ENCODE measurements at regions not wholly inside any gene's neighbourhood (a gene's known extent, or its start where the extent isn't known, plus 50 kb on each side); places are given as distances from the start of the nearest gene placed in this dataset.

- no peak for DNase-seq
These were observed 68.9 kb upstream of the BOC start for GRCh38 chr3:113142476-113142875.

GRCh38 chr3:113143353-113143752, 68.0 kb upstream of the BOC start:
- DNase-seq, result no peak

DNA sequence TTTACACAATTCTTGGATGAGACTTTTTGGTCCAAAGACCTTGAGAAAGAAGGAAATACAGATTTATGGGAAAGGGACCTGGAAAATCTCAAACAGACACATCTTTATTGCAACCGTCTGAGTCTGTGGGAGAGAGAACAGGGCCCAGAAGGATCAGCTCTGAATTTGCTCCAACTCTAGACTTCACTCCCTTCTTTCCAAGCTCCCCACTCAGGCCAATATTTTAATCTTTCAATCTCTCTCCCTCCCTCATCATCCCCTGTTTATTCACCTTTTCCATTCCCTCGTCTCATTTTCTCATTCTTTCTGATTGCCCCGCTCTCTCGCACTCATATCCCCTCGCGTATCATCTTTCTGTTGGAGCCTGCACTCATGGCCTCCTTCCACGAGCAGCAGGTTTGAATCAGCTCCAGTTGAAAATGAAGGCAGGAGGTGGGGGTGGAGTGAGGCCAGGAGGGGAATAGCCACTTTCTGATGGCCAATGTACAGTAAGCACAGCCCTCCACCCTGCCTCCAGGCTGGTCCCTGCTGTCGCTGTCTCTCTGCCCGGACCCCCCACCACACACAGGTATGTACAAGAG, 63.6 kb upstream of the BOC start:
- no peak for DNase-seq

DNA sequence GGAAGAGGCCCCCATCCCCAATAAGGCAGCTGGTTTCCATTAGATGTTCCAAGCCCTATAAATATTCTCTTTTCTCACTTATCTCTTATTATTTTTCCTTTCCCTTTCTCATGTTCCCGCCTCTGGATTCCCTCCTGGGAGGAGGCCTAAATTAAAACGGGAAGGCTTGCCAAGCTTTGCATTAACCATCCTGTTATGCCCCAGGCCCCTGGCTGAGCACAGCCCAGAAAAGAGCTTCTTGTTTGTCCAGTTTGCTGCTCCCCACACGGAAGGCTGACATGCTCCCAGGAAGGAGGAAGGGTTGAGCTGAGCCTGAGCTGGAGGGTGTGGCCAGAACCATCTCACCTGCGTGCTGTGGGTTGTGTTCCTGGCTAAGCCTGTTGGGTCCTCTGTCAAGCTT, 63.1 kb upstream of the BOC start:
- DNase-seq, result no peak

DNA sequence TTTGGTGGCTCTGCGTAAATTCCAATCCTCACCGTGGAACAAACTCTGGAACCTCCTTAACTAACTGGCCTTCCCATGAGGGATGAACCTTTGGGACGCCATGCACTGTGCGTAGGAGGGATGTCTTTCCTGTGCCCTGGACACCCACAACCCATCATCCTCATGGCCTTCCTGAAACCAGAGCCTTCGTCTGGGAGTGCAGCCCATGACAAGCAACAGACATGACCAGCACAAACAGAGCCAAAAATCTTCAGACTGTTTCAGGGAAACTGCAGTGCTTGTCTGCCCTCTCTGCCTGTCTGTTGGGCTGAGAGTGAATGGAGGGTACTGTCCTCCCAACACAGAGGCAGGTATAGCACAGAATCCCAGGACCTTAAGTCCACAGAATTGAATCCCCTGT, 61.1 kb upstream of the BOC start:
- DNase-seq, result no peak

DNA sequence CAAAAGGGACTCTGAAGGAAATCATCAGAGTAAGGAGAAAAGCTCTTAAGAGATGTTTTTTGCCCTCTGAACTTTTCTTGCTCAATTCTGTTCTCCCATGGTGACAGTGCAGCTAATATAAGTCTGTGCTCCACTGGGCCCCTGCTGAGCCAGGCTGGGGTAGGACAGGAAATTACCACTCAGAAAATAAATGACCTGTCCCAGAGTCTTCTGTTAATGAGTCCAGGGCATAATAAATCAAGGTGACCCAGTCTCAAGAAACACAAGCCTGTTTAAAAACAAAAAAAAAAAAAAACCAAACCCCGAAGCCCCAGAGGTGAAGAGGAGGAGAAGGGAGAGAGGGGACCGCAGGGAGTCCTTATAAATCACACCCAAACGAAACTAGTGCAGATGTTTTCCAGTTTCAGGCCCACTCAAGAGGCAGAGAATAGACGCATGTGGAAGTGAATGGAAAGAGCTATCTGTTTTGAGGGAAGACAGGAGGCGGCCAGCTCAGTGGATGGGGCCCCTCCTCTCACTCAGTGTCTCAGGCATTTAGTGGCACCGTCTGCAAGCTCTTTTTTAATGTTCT, 59.8 kb upstream of the BOC start:
- no peak for DNase-seq

DNA sequence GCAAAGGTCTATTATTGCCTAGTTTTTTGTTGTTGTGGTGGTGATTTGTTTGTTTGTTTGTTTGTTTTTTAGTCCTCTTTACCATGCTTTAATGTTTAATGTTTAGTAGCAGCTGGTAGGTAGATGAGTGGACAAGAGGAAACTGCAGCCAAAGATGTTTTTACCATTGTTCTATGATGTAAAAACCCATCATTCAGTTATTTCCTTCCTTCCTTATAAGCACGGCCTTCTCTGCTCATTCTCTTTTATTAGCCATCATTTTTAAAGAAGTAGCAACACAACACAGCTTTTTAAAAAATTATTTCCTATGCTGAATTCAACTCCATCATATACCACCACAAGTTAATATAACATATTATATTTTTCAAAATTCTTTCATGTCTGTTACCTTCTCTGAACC, 58.5 kb upstream of the BOC start:
- no peak for DNase-seq

DNA sequence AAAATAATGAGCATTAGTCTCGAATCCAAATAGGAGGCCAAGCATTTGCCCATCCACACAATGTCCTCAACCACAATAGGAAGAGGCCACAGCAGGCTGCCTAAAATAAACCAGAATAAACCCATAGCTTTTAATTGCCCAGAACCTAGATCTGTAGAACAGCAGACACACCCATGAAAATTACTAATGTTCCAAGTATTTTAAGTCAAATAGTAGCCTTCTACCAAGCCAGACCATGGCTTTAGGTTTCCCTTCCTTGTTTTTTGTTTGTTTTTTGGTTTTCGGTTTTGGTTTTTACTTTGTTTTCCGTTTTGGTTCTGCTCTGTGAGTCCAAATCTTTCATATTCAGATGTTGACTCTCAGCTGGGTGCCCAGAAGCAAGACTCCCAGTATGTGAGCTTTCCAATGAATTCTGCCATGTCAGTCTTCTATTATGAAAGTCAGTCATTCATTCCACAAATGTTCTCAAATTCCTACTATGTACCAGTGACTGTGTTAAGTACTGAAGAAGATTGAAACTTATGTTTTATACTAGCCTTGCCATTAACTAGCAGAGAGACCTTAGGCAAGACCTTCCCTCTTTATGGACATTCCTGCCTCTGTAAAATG, 57.8 kb upstream of the BOC start:
- DNase-seq, result no peak

DNA sequence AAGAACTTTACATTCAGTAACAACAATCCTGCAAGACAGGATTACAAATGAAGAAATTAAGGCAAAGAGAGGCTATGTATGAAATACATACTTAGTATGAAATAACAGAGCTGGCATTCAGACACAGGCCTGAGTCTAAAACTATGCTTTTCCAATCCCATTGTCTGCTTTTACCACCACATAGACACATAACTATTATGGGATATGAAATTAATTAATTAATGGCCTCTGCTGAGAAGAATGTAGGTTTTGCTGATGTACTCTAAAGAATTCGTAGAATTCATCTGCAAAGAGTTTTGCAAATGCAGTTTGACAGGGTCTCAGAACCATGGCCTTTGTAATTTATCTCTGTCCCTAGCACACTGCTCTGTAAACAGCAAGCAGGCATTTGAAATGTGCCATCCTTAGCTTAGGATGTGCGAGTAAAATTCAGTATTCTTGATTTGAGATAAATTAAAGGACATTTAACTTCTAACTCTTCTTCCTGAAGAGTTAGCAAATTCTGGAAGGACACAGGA, 54.5 kb upstream of the BOC start:
- no peak for DNase-seq

DNA sequence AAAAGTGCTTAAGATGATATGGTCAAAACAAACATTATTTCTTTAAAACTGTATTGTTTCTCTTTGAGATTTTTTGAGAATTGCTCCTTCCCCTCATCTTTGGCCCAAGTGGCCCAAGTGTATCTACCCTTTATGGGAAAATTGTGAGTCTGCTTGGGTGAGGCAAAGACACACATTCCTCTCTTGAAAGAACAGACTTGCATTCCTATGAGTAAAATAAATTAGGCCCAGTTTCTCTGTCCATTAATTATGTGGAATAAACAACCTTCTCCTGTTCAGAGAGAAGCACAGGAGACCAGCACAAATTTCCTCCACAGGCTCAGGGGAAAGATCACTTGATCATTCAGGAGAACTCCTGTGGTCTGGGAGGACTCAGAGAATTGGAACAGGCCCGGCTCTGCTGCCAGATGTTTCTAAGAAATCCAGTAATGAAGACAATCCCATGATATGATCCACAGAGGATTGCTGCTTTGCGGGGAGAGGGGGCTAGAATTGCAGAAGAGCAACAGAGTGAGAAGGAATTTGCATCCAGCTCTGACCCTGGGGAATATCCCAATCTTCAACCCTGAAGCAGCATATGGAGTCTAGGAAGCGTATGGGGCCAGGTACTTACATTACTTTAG, 53.8 kb upstream of the BOC start:
- no peak for DNase-seq

DNA sequence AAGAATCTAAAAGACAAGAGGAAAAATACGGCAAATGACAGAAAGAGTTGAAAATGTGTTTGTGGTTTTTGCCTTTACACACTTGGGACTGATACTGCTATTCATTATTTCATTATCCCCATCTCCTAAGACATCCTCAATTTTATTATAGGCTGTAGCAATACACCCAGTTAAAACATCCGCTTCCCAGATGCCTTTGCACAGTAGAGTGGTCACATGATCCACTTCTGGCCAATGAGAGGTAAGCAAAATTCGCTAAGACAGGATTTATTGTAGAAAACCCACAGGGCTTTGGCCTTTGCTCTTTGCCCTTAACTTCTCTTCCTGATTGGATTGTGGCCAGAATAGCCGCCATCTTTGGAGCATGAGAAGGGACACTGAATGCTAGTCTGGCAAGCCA, 53.2 kb upstream of the BOC start:
- no peak for DNase-seq
